WI38 (cell line): ENCODE measurements at regions not wholly inside any gene's neighbourhood (a gene's known extent, or its start where the extent isn't known, plus 50 kb on each side); places are given as distances from the start of the nearest gene placed in this dataset.

Experiments
- H3K4me3 ChIP-seq: 2 replicates; pipeline ENCODE4 v1.5.1; 2011; ENCODE audit warnings: low read depth, mild to moderate bottlenecking, control low read depth, low read length
- TF ChIP-seq, protein P1 (sequence below): IDR thresholded peaks from 2 replicates; pipeline ENCODE4 v1.5.1; 2012; ENCODE audit warnings: low read depth, mild to moderate bottlenecking, control low read depth, low read length

DNA sequence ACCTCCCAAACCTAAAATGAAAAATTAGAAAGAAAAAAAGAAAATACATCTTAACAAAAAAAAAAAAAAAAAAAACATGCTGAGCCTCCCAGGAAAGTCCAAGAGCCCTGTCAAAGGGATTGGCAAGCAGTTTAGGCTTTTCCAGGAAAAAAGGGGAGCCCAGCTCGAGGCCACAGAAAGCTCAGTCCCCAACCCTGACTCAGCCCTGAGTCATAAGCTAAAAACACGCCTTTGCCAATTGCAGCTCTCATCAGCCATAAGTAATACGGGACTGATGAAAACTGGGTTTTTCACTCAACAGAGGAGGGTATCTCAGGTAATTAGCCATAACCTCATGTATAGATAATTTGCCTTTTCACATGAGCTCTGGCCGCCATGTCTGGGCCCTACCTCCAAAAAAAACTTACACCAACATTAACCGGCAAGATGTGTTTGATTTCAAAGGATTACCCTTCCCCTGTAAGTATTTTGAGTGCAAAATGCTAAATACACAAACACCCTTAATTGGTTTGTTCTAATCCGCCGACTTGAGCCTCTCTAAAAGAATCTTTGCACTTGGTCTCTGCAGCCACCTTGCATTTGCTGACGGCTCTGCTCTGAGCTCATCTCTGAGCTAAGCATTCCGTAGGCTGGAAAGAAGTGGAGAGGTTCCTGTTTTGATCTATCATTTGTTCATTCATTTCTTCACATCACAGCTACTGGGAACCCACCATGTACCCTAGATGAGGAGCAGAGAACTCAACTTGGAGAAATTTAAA, 319.2 kb downstream of the BCL11B start:
- TF ChIP-seq, protein P1, sequence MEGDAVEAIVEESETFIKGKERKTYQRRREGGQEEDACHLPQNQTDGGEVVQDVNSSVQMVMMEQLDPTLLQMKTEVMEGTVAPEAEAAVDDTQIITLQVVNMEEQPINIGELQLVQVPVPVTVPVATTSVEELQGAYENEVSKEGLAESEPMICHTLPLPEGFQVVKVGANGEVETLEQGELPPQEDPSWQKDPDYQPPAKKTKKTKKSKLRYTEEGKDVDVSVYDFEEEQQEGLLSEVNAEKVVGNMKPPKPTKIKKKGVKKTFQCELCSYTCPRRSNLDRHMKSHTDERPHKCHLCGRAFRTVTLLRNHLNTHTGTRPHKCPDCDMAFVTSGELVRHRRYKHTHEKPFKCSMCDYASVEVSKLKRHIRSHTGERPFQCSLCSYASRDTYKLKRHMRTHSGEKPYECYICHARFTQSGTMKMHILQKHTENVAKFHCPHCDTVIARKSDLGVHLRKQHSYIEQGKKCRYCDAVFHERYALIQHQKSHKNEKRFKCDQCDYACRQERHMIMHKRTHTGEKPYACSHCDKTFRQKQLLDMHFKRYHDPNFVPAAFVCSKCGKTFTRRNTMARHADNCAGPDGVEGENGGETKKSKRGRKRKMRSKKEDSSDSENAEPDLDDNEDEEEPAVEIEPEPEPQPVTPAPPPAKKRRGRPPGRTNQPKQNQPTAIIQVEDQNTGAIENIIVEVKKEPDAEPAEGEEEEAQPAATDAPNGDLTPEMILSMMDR, result no peak
- no peak overlapping the region for H3K4me3 ChIP-seq

- TF ChIP-seq, protein P1, result no peak
- H3K4me3 ChIP-seq, result no peak overlapping the region
Observed at GRCh38 chr14:98953551-98954348, 318.2 kb downstream of the BCL11B start.

DNA sequence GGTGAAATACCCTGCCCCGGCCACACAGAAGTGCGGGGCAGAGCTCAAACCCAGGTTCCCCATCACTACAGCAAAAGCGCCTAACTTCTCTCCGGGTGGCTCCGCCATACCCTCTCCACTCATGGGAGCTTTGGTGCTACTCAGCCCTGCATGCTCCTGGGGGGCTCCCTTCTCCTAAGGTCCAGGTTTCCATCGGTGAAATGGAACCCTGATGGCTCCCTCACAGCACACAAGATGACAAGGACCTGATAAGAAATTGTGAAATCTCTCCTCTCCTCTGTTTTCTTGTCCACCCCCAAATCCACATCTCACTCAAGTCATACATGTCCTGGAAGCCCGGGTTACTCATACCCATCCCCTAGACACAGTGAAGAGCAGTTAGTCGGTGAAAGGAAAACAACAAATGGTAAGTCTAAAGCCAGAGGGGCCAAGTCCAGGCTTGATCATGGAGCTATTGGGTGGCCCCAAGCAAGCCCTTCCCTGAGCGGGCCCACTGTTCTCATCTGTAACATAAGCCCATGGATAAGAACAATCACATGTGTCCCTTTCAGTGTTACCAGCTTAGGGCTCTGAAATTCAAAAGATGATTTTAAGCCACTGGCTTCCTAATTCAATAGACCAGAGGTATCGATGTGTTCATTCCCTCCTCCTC, 317.5 kb downstream of the BCL11B start:
- H3K4me3 ChIP-seq, result no peak overlapping the region
- TF ChIP-seq, protein P1, result no peak

GRCh38 chr14:98955036-98955740, 316.8 kb downstream of the BCL11B start:
- no peak overlapping the region for H3K4me3 ChIP-seq
- TF ChIP-seq, protein P1, result no peak

DNA sequence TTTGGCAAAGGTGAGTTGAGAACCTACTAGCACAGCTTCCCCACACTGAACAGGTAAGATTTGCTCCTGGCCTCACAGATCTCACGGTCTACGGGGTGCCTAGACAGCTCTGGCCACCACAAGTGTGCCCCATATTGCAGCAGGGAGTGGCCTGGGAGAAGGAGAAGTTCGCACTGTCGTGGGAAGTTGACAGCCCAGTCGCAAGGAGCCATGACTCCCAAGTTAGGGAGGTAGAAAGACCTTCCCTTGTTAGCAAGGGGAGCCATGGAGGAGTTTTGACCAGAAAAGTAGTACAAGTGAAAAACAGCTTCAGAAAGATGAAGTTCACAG, 316.3 kb downstream of the BCL11B start:
- no peak overlapping the region for H3K4me3 ChIP-seq
- TF ChIP-seq, protein P1, result no peak

DNA sequence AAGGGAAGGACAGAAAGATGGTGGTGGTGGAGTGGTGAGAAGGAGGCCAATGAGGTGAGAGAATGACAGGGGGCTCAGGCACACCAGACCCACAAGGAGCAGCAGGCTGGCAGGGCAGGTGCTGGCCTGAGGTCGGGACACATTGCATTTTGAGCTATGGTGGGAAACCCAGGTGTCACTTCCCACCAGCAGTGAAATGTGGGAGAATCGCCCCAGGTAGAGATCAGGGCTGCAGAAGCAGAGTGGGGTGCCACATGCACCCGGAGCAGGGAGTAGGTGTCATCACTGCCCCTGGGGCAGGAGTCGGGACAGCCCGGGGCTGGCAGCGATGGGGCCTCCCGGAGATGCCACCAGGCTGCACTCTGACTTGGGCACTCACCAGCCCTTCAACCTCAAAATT, 315.8 kb downstream of the BCL11B start:
- TF ChIP-seq, protein P1, result no peak
- no peak overlapping the region for H3K4me3 ChIP-seq
